Suprapubic skin (tissue), 4 donors: ENCODE measurements at regions not wholly inside any gene's neighbourhood (a gene's known extent, or its start where the extent isn't known, plus 50 kb on each side); places are given as distances from the start of the nearest gene placed in this dataset.

Experiments
- CTCF ChIP-seq, 2 donors: fragments of 200-600 bp in 1 of 2; fragments of 450-650 bp in 1 of 2; sonication (generic) in 1 of 2; IDR thresholded peaks; one replicate each; pipeline ENCODE4 v1.5.1; 2016 to 2019; ENCODE audit warnings: antibody characterized with exemption in 2 of 2, mild to moderate bottlenecking in 1 of 2, moderate library complexity in 1 of 2
- EP300 ChIP-seq: sonication (generic); formaldehyde crosslinking; IDR thresholded peaks from one replicate; pipeline ENCODE4 v1.6.1; 2017; ENCODE audit warnings: antibody characterized with exemption
- POLR2A ChIP-seq, 2 donors: fragments of 450-650 bp; IDR thresholded peaks; one replicate each; pipeline ENCODE4 v1.6.1; 2017; ENCODE audit warnings: antibody characterized with exemption in 2 of 2, mild to moderate bottlenecking in 2 of 2, moderate library complexity in 2 of 2
- POLR2AphosphoS5 ChIP-seq, 3 donors: sonication (generic); formaldehyde crosslinking; IDR thresholded peaks; one replicate each; pipeline ENCODE4 v1.6.1; 2017; ENCODE audit warnings: antibody characterized with exemption in 3 of 3

- TF ChIP-seq POLR2A (IDR thresholded peaks at IDR 0.05) (no peak), POLR2AphosphoS5 (IDR thresholded peaks at IDR 0.05) (no peak), CTCF (IDR thresholded peaks at IDR 0.05) (no peak), EP300 (no peak)
These were observed 1097.6 kb upstream of the PHF14 start for GRCh38 chr7:9876053-9876452.
